Kidney (tissue), 13 donors: ENCODE measurements at regions not wholly inside any gene's neighbourhood (a gene's known extent, or its start where the extent isn't known, plus 50 kb on each side); places are given as distances from the start of the nearest gene placed in this dataset.
A peak's percentile ranks its signal among the peaks of the same experiment; 100 is the strongest.

ENCODE experiments used
- DNase-seq, 5 donors: peaks; one replicate each; pipeline ENCODE4 v3.0.0-alpha.2; 2013 to 2020
- FAIRE-seq: peaks from 2 replicates; lab custom pipeline; 2012; peaks lifted over from hg19 to GRCh38; lab: Jason Lieb, UNC
- H3K27ac ChIP-seq, 2 donors: one replicate each; pipeline ENCODE4 v1.7.0; 2013; ENCODE audit warnings: low read depth in 2 of 2, low read length in 2 of 2, inconsistent platforms in 1 of 2
- H3K27me3 ChIP-seq: one replicate; pipeline ENCODE4 v1.7.1; 2013; ENCODE audit warnings: low read length, inconsistent platforms; ENCODE audit not compliant: control insufficient read depth, insufficient read depth
- H3K36me3 ChIP-seq, 3 donors: one replicate each; pipeline versions ENCODE4 v1.7.0 to v1.7.1; 2013; ENCODE audit warnings: low read length in 3 of 3, control low read depth in 1 of 3, inconsistent platforms in 1 of 3; ENCODE audit not compliant: insufficient read depth in 3 of 3, control insufficient read depth in 2 of 3
- H3K4me1 ChIP-seq, 3 donors: one replicate each; pipeline versions ENCODE4 v1.7.0 to v1.7.1; 2013; ENCODE audit warnings: low read length in 3 of 3, inconsistent platforms in 1 of 3, low read depth in 1 of 3; ENCODE audit not compliant: control insufficient read depth in 2 of 3, insufficient read depth in 2 of 3
- H3K4me3 ChIP-seq, 3 donors: one replicate each; pipeline versions ENCODE4 v1.7.0 to v1.8.1; 2013; ENCODE audit warnings: low read length in 3 of 3, control low read depth in 1 of 3, inconsistent platforms in 1 of 3
- H3K9ac ChIP-seq, 3 donors: one replicate each; pipeline versions ENCODE4 v1.7.0 to v1.7.1; 2013; ENCODE audit warnings: low read length in 3 of 3, control low read depth in 1 of 3, inconsistent platforms in 1 of 3
- H3K9me3 ChIP-seq, 3 donors: one replicate each; pipeline versions ENCODE4 v1.7.0 to v1.7.1; 2013; ENCODE audit warnings: low read length in 3 of 3, control low read depth in 1 of 3, inconsistent platforms in 1 of 3; ENCODE audit not compliant: control insufficient read depth in 2 of 3, insufficient read depth in 1 of 3
- CTCF ChIP-seq: IDR thresholded peaks from 3 replicates; pipeline ENCODE4 v1.5.1; 2012; ENCODE audit warnings: mild to moderate bottlenecking, moderate library complexity, borderline replicate concordance; ENCODE audit not compliant: insufficient read depth; ENCODE audit errors: extremely low read depth
- intact Hi-C: fragments of 100-400 bp; cut with DNase I; formaldehyde crosslinking; loops from one replicate; pipeline ENCODE4 v1.11.1; 2022
- donor health status: control.
- donor health status: control.
- donor health status: control.
- donor health status: control.
- donor health status: control.
- donor health status: DM: yes; HTN: yes; CAD: no.
- donor health status: Normal renal cell carcinoma (clear cell type).

- Histone ChIP-seq H3K27ac (no peak overlapping the region), H3K4me1 (no peaks in the 10 kb centered on the region), H3K9me3 (no peaks in the 10 kb centered on the region), H3K27me3 (no peaks in the 10 kb centered on the region), H3K4me3 (no peak overlapping the region), H3K36me3 (no peaks in the 10 kb centered on the region), H3K9ac (no peak overlapping the region)
- no peak for TF ChIP-seq CTCF
- intact Hi-C loops, result no loop called here
- DNase-seq, result no peak
- no peak for FAIRE-seq
These were observed 381.8 kb downstream of the UBE2NL start for GRCh38 chrX:144265641-144266040.

GRCh38 chrX:144275367-144275766 lies 391.5 kb downstream of the UBE2NL start:
- Histone ChIP-seq H3K9ac (no peak overlapping the region), H3K4me1 (peaks cover 0 to 5% (median 0%) of the 10 kb centered on the region in 3 donors), H3K27ac (no peak overlapping the region), H3K27me3 (no peaks in the 10 kb centered on the region), H3K36me3 (no peaks in the 10 kb centered on the region), H3K4me3 (no peak overlapping the region), H3K9me3 (no peaks in the 10 kb centered on the region)
- peak in 2 of 5 donors; percentile 0 for DNase-seq
- peak; percentile 99 for FAIRE-seq
- intact Hi-C loops, result no loop called here
- TF ChIP-seq CTCF, result no peak

DNA sequence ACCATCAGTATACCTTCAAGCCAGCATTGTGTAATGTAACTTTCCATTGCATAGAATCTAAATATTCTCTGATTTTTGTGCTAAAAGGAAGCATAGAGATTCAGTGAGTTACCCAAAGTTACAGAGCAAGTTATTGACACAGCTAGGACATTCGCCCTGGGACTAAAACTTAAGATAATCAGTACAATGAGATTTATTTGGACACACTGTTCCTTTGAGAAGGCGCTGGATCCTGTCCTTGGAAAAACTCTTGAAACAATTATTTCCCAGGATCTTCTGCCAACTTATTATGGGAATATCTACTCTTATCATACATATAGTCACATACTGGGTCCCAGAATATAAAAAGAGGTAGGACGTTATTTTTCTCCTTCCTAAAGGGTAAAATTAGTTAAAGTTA lies 392.0 kb downstream of the UBE2NL start:
- Histone ChIP-seq H3K36me3 (no peaks in the 10 kb centered on the region), H3K4me3 (no peak overlapping the region), H3K9me3 (no peaks in the 10 kb centered on the region), H3K27ac (no peak overlapping the region), H3K27me3 (no peaks in the 10 kb centered on the region), H3K4me1 (peaks cover 0 to 5% (median 0%) of the 10 kb centered on the region in 3 donors), H3K9ac (no peak overlapping the region)
- intact Hi-C loops, result no loop called here
- DNase-seq, result no peak
- no peak for FAIRE-seq
- no peak for TF ChIP-seq CTCF

- no peak for TF ChIP-seq CTCF
- FAIRE-seq, result no peak
- no peak for DNase-seq
These were observed 409.4 kb downstream of the UBE2NL start for GRCh38 chrX:144293229-144293628.

More at GRCh38 chrX:144293229-144293628, 409.4 kb downstream of the UBE2NL start:
- Histone ChIP-seq H3K27me3 (no peaks in the 10 kb centered on the region), H3K9ac (no peak overlapping the region), H3K4me3 (no peak overlapping the region), H3K27ac (no peak overlapping the region), H3K9me3 (no peaks in the 10 kb centered on the region), H3K36me3 (no peaks in the 10 kb centered on the region), H3K4me1 (no peaks in the 10 kb centered on the region)
- intact Hi-C loops, result no loop called here
